Epithelial cell of proximal tubule (primary cell): ENCODE measurements at regions not wholly inside any gene's neighbourhood (a gene's known extent, or its start where the extent isn't known, plus 50 kb on each side); places are given as distances from the start of the nearest gene placed in this dataset.

Experiments used
- DNase-seq: peaks from one replicate; pipeline ENCODE4 v3.0.0-alpha.2; 2011; ENCODE audit warnings: low read depth
- H3K4me3 ChIP-seq: 2 replicates; pipeline ENCODE4 v1.5.1; 2011; ENCODE audit warnings: low read depth, mild to moderate bottlenecking, low read length
- TF ChIP-seq, protein P1 (sequence below): conservative IDR thresholded peaks from 2 replicates; pipeline ENCODE4 v1.5.1; 2012; ENCODE audit warnings: low read depth, mild to moderate bottlenecking, low read length

DNA sequence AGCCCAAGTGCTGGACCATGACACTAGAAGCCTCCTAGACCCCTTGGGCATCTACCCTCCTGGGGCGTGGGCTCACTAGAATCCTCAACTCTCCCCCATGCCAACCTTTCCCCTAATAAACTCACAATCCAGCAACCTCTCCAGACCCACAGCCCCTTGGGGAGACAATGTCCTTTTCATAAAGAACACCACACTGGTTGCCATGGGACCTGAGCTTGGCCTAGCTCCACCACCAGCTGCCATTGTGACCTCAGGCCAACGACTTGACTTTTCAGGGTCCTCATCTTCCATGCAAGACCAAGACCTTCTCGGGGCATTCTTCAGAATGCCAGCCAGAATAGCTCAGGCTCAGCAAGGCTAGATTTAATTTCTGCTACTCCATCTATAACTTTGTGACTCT, 128.1 kb upstream of the NPAS2 start:
- H3K4me3 ChIP-seq, result no peak overlapping the region
- TF ChIP-seq, protein P1, sequence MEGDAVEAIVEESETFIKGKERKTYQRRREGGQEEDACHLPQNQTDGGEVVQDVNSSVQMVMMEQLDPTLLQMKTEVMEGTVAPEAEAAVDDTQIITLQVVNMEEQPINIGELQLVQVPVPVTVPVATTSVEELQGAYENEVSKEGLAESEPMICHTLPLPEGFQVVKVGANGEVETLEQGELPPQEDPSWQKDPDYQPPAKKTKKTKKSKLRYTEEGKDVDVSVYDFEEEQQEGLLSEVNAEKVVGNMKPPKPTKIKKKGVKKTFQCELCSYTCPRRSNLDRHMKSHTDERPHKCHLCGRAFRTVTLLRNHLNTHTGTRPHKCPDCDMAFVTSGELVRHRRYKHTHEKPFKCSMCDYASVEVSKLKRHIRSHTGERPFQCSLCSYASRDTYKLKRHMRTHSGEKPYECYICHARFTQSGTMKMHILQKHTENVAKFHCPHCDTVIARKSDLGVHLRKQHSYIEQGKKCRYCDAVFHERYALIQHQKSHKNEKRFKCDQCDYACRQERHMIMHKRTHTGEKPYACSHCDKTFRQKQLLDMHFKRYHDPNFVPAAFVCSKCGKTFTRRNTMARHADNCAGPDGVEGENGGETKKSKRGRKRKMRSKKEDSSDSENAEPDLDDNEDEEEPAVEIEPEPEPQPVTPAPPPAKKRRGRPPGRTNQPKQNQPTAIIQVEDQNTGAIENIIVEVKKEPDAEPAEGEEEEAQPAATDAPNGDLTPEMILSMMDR, result no peak
- no peak for DNase-seq

DNA sequence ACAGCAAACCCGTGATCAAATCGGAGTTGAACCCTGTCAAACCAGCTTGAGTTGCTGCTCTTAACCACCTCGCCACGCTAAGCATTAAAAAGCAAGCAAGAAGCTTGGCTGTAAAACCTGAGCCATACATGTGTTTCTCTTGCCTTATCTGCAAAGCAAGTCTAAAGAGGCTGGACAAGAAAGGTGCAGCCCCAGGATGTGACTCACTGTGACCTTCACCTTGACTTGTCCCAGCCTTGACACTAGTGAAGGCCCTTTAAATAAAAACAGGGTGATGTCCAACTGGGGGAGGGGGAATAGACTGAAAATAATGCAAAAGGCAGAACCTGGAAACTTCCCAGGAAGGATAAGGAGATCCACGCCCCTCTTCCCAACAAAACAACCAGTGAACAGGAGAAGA, 127.6 kb upstream of the NPAS2 start:
- no peak for DNase-seq
- no peak overlapping the region for H3K4me3 ChIP-seq
- TF ChIP-seq, protein P1, result no peak

DNA sequence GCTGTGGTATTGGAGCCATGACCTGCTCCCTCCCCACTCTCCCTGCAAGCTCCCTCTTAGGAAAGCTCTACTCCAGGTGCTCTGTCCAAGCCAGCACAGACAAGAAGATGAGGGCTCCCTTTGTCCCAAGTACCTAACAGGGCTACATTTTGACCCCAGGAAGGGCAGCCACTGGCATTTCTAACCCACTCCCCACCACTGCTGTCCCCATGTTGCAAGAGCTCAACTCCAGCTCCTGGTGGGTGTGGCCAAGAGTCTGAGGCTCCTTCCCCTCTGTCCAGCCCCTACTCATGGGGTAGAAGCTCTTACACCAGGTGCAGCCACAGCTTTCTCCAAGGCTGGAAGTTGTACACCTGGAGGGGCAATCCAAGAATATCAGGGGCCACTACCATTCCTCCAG, 127.0 kb upstream of the NPAS2 start:
- no peak for DNase-seq
- TF ChIP-seq, protein P1, result no peak
- no peak overlapping the region for H3K4me3 ChIP-seq

DNA sequence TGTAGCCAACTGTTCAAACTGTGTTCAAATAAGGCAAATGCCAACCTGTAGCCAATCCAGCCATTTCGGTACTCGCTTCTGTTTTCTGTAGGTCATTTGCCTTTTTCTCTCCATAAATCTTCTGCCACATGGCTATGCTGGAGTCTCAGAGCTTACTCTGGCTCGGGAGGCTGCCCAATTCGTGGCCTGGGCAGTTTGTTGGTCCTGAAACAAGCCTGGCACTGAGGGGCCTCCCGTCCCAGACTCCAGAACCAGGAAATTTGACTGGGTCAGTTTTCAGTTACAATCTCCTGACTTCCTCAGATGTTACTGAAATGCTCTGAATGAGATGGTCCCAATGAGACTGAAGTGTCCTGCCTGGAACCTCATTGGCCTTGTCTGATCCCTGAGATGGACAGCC, 120.8 kb upstream of the NPAS2 start:
- DNase-seq, result no peak
- TF ChIP-seq, protein P1, result no peak
- no peak overlapping the region for H3K4me3 ChIP-seq

DNA sequence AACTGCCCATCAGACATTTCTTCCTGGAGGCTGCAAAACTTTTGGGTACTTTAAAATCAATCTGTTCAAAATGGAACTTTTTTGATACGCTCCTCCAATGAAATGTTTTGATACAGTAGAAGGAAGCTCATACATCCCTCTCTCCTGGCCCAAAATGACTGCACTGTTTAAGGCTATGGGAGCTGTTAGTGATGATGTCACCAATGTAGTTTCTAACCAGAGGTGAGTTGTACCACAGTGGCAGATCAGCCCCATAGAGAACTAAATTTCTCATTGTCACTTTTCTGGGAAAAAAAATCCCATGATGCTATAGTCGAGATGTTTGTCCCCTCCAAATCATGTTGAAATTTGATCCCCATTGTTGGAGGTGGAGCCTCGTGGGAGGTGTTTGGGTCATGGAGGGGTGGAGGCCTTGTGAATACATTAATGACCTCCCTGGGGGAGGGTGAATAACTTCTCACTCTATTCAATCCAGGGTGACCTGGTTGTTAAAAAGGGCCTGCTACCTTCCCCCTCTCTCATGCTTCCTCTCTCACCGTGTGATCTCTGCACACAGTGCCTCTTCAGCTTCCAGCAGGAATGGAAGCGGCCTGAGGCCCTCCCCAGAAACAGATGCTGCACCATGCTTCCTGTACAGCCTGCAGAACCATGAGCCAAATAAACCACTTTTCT, 117.4 kb upstream of the NPAS2 start:
- no peak for DNase-seq
- no peak overlapping the region for H3K4me3 ChIP-seq
- TF ChIP-seq, protein P1, result no peak

DNA sequence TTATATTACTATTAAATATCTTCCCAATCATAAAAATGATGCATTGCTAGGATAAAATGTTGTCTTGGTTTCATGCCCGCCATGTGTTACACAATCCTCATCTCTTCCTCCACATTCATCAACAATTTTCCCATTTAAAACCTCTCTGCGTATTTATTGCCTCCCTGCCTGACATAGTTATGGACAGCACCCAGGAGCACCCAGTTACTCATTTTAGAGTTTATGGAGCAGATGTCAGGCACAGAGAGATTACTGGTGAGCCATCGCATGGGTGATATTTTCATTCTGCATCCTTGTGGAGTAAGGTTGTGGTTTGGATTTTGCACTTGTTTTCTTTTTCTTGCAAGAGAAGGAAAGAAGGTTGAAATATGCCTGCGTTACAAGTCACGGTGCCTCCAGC, 116.7 kb upstream of the NPAS2 start:
- H3K4me3 ChIP-seq, result no peak overlapping the region
- TF ChIP-seq, protein P1, result no peak
- no peak for DNase-seq

DNA sequence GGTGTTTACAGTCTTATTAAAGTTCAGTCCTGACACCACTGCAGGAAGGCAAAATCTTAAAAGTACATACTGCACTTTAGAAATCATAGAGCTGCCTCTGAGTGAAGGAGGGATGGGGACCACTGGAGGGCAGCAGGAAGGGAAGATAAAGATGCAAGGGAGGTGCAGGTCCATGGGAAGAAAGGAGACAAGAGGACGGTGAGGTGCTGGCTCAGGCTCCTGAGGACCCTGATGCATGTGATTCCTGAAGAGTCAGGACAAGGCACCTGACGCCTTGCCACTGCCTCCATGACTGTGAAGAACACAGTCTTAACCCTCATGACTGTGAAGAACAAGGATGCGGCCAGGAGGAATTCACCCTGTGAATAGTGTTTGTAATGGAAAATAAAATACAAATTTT, 116.2 kb upstream of the NPAS2 start:
- H3K4me3 ChIP-seq, result no peak overlapping the region
- TF ChIP-seq, protein P1, result no peak

More for the DNA sequence above, 116.2 kb upstream of the NPAS2 start:
- DNase-seq, result no peak
